SK-N-SH (cell line): ENCODE measurements at regions not wholly inside any gene's neighbourhood (a gene's known extent, or its start where the extent isn't known, plus 50 kb on each side); places are given as distances from the start of the nearest gene placed in this dataset.

ENCODE experiments used
- CTCF ChIA-PET: fragments of 300-600, 350-600 bp; formaldehyde crosslinking; extraction: SDS; loops from one replicate; lab custom pipeline; 2021; lab: Yijun Ruan, JAX
- POLR2A ChIA-PET: fragments of 350-600 bp; sonication (Branson Sonifier 250); formaldehyde crosslinking; extraction: SDS; loops from one replicate; lab custom pipeline; 2020; ENCODE audit warnings: antibody characterized with exemption, inconsistent platforms; lab: Yijun Ruan, JAX
- DNase-seq: peaks from one replicate; pipeline ENCODE4 v3.0.0; 2012
- H2AFZ ChIP-seq: fragments of 200-600 bp; sonication (generic); 2 replicates; pipeline ENCODE4 v1.8.1; 2016; ENCODE audit warnings: antibody characterized with exemption, mild to moderate bottlenecking, low read depth
- H3F3A ChIP-seq: fragments of 200-600 bp; sonication (generic); replicated peaks from 2 replicates; pipeline ENCODE3; 2016; ENCODE audit warnings: antibody characterized with exemption, mild to moderate bottlenecking; ENCODE audit not compliant: insufficient read depth
- H3K27ac ChIP-seq, 2 experiments: fragments of 200-500 bp in 1 of 2; fragments of 200-600 bp in 1 of 2; sonication (Bioruptor generic) in 1 of 2; sonication (generic), shearing (Covaris generic) in 1 of 2; 2 replicates each; pipeline versions ENCODE4 v1.5.1 to v1.6.1; 2014 to 2016; ENCODE audit warnings: low read depth in 2 of 2, inconsistent platforms in 1 of 2, low read length in 1 of 2, mild to moderate bottlenecking in 1 of 2, mixed read lengths in 1 of 2
- H3K27me3 ChIP-seq: fragments of 200-600 bp; sonication (generic), shearing (Covaris generic); 2 replicates; pipeline ENCODE4 v1.6.1; 2016; ENCODE audit warnings: mixed run types; ENCODE audit not compliant: insufficient read depth
- H3K36me3 ChIP-seq, 2 experiments: fragments of 200-500 bp in 1 of 2; fragments of 200-600 bp in 1 of 2; sonication (Bioruptor generic) in 1 of 2; sonication (generic) in 1 of 2; replicated peaks in 1 of 2; 2 replicates each; pipeline versions ENCODE3 to v1.5.1; 2014 to 2016; ENCODE audit warnings: low read length in 1 of 2, mild to moderate bottlenecking in 1 of 2; ENCODE audit not compliant: insufficient read depth in 2 of 2, control insufficient read depth in 1 of 2
- H3K4me1 ChIP-seq, 2 experiments: fragments of 200-500 bp in 1 of 2; fragments of 200-600 bp in 1 of 2; sonication (Bioruptor generic) in 1 of 2; sonication (generic), shearing (Covaris generic) in 1 of 2; 2 replicates each; pipeline versions ENCODE4 v1.5.1 to v1.6.1; 2014 to 2016; ENCODE audit warnings: low read depth in 1 of 2, low read length in 1 of 2, mixed run types in 1 of 2; ENCODE audit not compliant: insufficient read depth in 2 of 2, control insufficient read depth in 1 of 2
- H3K4me2 ChIP-seq: fragments of 200-600 bp; sonication (generic), shearing (Covaris generic); 2 replicates; pipeline ENCODE4 v1.6.1; 2017; ENCODE audit warnings: mixed run types
- H3K4me3 ChIP-seq, 2 experiments: fragments of 200-500 bp in 1 of 2; fragments of 200-600 bp in 1 of 2; sonication (Bioruptor generic) in 1 of 2; sonication (generic), shearing (Covaris generic) in 1 of 2; 2 replicates each; pipeline versions ENCODE4 v1.5.1 to v1.8.1; 2014 to 2016; ENCODE audit warnings: low read depth in 2 of 2, inconsistent platforms in 1 of 2, low read length in 1 of 2, mild to moderate bottlenecking in 1 of 2, mixed read lengths in 1 of 2, moderate library complexity in 1 of 2
- H3K79me2 ChIP-seq: fragments of 200-600 bp; sonication (generic); 2 replicates; pipeline ENCODE4 v1.8.1; 2017; ENCODE audit warnings: mild to moderate bottlenecking; ENCODE audit not compliant: insufficient read depth
- H3K9ac ChIP-seq: fragments of 200-600 bp; sonication (generic); 2 replicates; pipeline ENCODE4 v1.6.1; 2017; ENCODE audit warnings: mixed run types
- H3K9me2 ChIP-seq: fragments of 200-600 bp; sonication (generic); 2 replicates; pipeline ENCODE4 v1.6.1; 2017; ENCODE audit warnings: mixed run types
- H3K9me3 ChIP-seq: fragments of 200-600 bp; sonication (generic); 2 replicates; pipeline ENCODE4 v1.6.1; 2017; ENCODE audit warnings: mixed run types, mild to moderate bottlenecking, moderate library complexity
- H4K20me1 ChIP-seq: fragments of 200-600 bp; sonication (generic); 2 replicates; pipeline ENCODE4 v1.6.1; 2017; ENCODE audit warnings: mild to moderate bottlenecking, mixed run types; ENCODE audit not compliant: insufficient read depth
- CHD2 ChIP-seq: fragments of 150-350 bp; IDR thresholded peaks from 2 replicates; pipeline ENCODE4 v1.6.1; 2018; ENCODE audit warnings: low read length; ENCODE audit not compliant: partially characterized antibody
- EP300 ChIP-seq, 2 experiments: IDR thresholded peaks; 2 replicates each; pipeline versions ENCODE4 v1.4.0 to v1.6.1; 2012; ENCODE audit warnings: borderline replicate concordance in 1 of 2, low read depth in 1 of 2, low read length in 1 of 2
- GABPA ChIP-seq: IDR thresholded peaks from 2 replicates; pipeline ENCODE4 v1.4.0; 2012; ENCODE audit warnings: low read depth, mild to moderate bottlenecking
- GATA2 ChIP-seq: sonication (generic); formaldehyde crosslinking; IDR thresholded peaks from 2 replicates; pipeline ENCODE4 v1.5.0; 2020; ENCODE audit warnings: mild to moderate bottlenecking, missing genetic modification reagents
- IRF3 ChIP-seq: fragments of 150-350 bp; IDR thresholded peaks from 2 replicates; pipeline ENCODE4 v1.6.1; 2016; ENCODE audit warnings: mild to moderate bottlenecking, low read depth, low read length
- MEF2A ChIP-seq: IDR thresholded peaks from 2 replicates; pipeline ENCODE4 v1.4.0; 2012; ENCODE audit warnings: low read depth, borderline replicate concordance
- PBX3 ChIP-seq: IDR thresholded peaks from 2 replicates; pipeline ENCODE4; 2012
- RCOR1 ChIP-seq: fragments of 150-350 bp; IDR thresholded peaks from 2 replicates; pipeline ENCODE4 v1.6.1; 2017; ENCODE audit warnings: antibody characterized with exemption, low read length
- TAF1 ChIP-seq: IDR thresholded peaks from 2 replicates; pipeline ENCODE4 v1.6.1; 2012; ENCODE audit warnings: low read depth, mild to moderate bottlenecking, low read length, moderate library complexity, borderline replicate concordance
- TCF12 ChIP-seq: IDR thresholded peaks from 2 replicates; pipeline ENCODE4 v1.4.0; 2012
- USF2 ChIP-seq: fragments of 150-350 bp; IDR thresholded peaks from 2 replicates; pipeline ENCODE4 v1.6.1; 2017; ENCODE audit warnings: antibody characterized with exemption, low read length, low read depth, borderline replicate concordance
- YY1 ChIP-seq: IDR thresholded peaks from 2 replicates; pipeline ENCODE4 v1.4.0; 2012; ENCODE audit warnings: low read depth, mild to moderate bottlenecking
- WGBS: methylation state at CpG from one replicate; pipeline ENCODE4 v1.1.6; 2017; ENCODE audit warnings: low lambda C conversion rate; 5-methylcytosine and 5-hydroxymethylcytosine counted together
- TF ChIP-seq, protein P1 (sequence below): IDR thresholded peaks from 2 replicates; pipeline ENCODE4 v1.4.0; 2012; ENCODE audit warnings: low read depth, borderline replicate concordance
- TF ChIP-seq, protein P2 (sequence below): fragments of 200-600 bp; sonication (generic); IDR thresholded peaks from 2 replicates; pipeline ENCODE4 v1.6.1; 2017; ENCODE audit warnings: antibody characterized with exemption, mild to moderate bottlenecking, moderate library complexity

GRCh38 chr11:42812960-42813359 lies 498.8 kb upstream of the API5 start:
- DNase-seq = no peak
- Histone ChIP-seq H3K27ac (no peak overlapping the region), H3K4me1 (no peaks in the 10 kb centered on the region), H3K79me2 (no peaks in the 10 kb centered on the region), H3F3A (no peaks in the 10 kb centered on the region)
- ChIA-PET CTCF (interaction anchor here (1.5 kb wide), 1 partner anchor 9 kb away, joined by 4 read pairs; no protein-coding TSS in a partner anchor), POLR2A (no interaction called here)
- WGBS = 11% methylated on average over 2 of the region's 2 CpGs
- no peak for TF ChIP-seq IRF3
- no peak for TF ChIP-seq MEF2A
- TF ChIP-seq RCOR1 = no peak
- TF ChIP-seq TCF12 = no peak
- no peak for TF ChIP-seq YY1
- no peak for TF ChIP-seq GABPA
- TF ChIP-seq, protein P1, sequence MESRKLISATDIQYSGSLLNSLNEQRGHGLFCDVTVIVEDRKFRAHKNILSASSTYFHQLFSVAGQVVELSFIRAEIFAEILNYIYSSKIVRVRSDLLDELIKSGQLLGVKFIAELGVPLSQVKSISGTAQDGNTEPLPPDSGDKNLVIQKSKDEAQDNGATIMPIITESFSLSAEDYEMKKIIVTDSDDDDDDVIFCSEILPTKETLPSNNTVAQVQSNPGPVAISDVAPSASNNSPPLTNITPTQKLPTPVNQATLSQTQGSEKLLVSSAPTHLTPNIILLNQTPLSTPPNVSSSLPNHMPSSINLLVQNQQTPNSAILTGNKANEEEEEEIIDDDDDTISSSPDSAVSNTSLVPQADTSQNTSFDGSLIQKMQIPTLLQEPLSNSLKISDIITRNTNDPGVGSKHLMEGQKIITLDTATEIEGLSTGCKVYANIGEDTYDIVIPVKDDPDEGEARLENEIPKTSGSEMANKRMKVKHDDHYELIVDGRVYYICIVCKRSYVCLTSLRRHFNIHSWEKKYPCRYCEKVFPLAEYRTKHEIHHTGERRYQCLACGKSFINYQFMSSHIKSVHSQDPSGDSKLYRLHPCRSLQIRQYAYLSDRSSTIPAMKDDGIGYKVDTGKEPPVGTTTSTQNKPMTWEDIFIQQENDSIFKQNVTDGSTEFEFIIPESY = no peak
- TF ChIP-seq, all 33 proteins: peak for 0
- no peaks in the 10 kb centered on the region for H4K20me1 ChIP-seq
- H2AFZ ChIP-seq = no peak overlapping the region
- no peak overlapping the region for H3K4me2 ChIP-seq
- no peaks in the 10 kb centered on the region for H3K27me3 ChIP-seq
- H3K9me3 ChIP-seq = no peaks in the 10 kb centered on the region
- H3K4me3 ChIP-seq = no peak overlapping the region
- no peak overlapping the region for H3K9ac ChIP-seq
- H3K36me3 ChIP-seq = no peaks in the 10 kb centered on the region
- no peaks in the 10 kb centered on the region for H3K9me2 ChIP-seq

DNA sequence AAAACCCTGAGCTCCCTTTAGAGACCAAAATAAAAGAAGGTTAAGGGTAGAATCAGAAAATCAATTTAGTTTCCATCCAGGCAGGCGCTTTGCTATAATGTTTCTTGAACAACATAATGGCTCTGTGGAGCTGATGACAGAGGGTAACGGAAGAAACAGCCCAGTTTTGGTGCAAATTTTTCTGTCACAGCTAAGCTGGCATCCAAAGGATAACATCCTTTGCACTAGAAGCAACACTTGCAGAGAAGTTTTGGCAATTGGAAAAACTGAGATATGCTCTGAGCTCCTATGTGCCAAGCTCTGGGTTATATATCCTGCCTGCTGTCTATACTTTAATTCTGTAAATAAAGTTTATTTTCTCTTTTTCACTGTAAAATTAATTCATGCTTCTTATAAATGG lies 495.3 kb upstream of the API5 start:
- no peaks in the 10 kb centered on the region for H3K79me2 ChIP-seq
- H2AFZ ChIP-seq = no peak overlapping the region
- no peak overlapping the region for H3K27ac ChIP-seq
- no peak overlapping the region for H3K9ac ChIP-seq
- TF ChIP-seq, protein P2, sequence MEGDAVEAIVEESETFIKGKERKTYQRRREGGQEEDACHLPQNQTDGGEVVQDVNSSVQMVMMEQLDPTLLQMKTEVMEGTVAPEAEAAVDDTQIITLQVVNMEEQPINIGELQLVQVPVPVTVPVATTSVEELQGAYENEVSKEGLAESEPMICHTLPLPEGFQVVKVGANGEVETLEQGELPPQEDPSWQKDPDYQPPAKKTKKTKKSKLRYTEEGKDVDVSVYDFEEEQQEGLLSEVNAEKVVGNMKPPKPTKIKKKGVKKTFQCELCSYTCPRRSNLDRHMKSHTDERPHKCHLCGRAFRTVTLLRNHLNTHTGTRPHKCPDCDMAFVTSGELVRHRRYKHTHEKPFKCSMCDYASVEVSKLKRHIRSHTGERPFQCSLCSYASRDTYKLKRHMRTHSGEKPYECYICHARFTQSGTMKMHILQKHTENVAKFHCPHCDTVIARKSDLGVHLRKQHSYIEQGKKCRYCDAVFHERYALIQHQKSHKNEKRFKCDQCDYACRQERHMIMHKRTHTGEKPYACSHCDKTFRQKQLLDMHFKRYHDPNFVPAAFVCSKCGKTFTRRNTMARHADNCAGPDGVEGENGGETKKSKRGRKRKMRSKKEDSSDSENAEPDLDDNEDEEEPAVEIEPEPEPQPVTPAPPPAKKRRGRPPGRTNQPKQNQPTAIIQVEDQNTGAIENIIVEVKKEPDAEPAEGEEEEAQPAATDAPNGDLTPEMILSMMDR = no peak
- TF ChIP-seq PBX3 (no peak), MEF2A (no peak), USF2 (no peak), RCOR1 (no peak), EP300 (IDR thresholded peaks at IDR 0.05; ENCODE audit: borderline replicate concordance in 1 of 2, low read depth in 1 of 2, low read length in 1 of 2) (no peak), TAF1 (no peak), GATA2 (no peak), CHD2 (no peak)
- H3K9me2 ChIP-seq = no peaks in the 10 kb centered on the region
- H4K20me1 ChIP-seq = no peaks in the 10 kb centered on the region
- no peak for DNase-seq
- H3K9me3 ChIP-seq = no peaks in the 10 kb centered on the region
- H3K27me3 ChIP-seq = no peaks in the 10 kb centered on the region
- H3K4me2 ChIP-seq = no peak overlapping the region
- WGBS = 27% methylated on average over 2 of the region's 2 CpGs
- no peaks in the 10 kb centered on the region for H3F3A ChIP-seq
- H3K4me3 ChIP-seq = no peak overlapping the region
- CTCF ChIA-PET = interaction anchor here (0.6 to 1.2 kb wide), 4 partner anchors 19 to 208 kb away, joined by 3 to 4 read pairs (median 3); no protein-coding TSS in a partner anchor
- POLR2A ChIA-PET = no interaction called here
- no peaks in the 10 kb centered on the region for H3K36me3 ChIP-seq
- H3K4me1 ChIP-seq = no peaks in the 10 kb centered on the region
